ENCODE measurements at regions not wholly inside any gene's neighbourhood (a gene's known extent, or its start where the extent isn't known, plus 50 kb on each side); places are given as distances from the start of the nearest gene placed in this dataset.

GRCh38 chr5:39570403-39571027 is 145.7 kb upstream of the DAB2 start:
- no peak overlapping the region for H3K4me3 Mint-ChIP-seq
- H3K36me3 Mint-ChIP-seq: no peaks in the 10 kb centered on the region
- no peak overlapping the region for H3K27ac Mint-ChIP-seq
- no peak for DNase-seq (ENCODE audit: low spot score in 2 of 2)
- no peaks in the 10 kb centered on the region for H3K9me3 Mint-ChIP-seq
- peaks cover 1% of the 10 kb centered on the region for H3K27me3 Mint-ChIP-seq
- no peaks in the 10 kb centered on the region for H3K4me1 Mint-ChIP-seq
- peak; percentile 35 for ATAC-seq (ENCODE audit: low read depth)

GRCh38 chr5:39569857-39570256 is 145.1 kb upstream of the DAB2 start:
- DNase-seq (ENCODE audit: low spot score in 2 of 2) (no peak), ATAC-seq (ENCODE audit: low read depth) (no peak)
- no peak overlapping the region for H3K4me3 Mint-ChIP-seq
- H3K9me3 Mint-ChIP-seq: no peaks in the 10 kb centered on the region
- H3K27ac Mint-ChIP-seq: no peak overlapping the region
- H3K27me3 Mint-ChIP-seq: peaks cover 3% of the 10 kb centered on the region
- no peaks in the 10 kb centered on the region for H3K4me1 Mint-ChIP-seq
- H3K36me3 Mint-ChIP-seq: no peaks in the 10 kb centered on the region

GRCh38 chr5:39566891-39567290 is 142.1 kb upstream of the DAB2 start:
- no peaks in the 10 kb centered on the region for H3K36me3 Mint-ChIP-seq
- ATAC-seq (ENCODE audit: low read depth): no peak
- H3K4me3 Mint-ChIP-seq: no peak overlapping the region

GRCh38 chr5:39566029-39566428 is 141.2 kb upstream of the DAB2 start:
- H3K27ac Mint-ChIP-seq: no peak overlapping the region
- H3K4me1 Mint-ChIP-seq: no peaks in the 10 kb centered on the region
- ATAC-seq (ENCODE audit: low read depth) (no peak), DNase-seq (ENCODE audit: low spot score in 2 of 2) (no peak)
- no peak overlapping the region for H3K4me3 Mint-ChIP-seq
- no peaks in the 10 kb centered on the region for H3K9me3 Mint-ChIP-seq
- H3K36me3 Mint-ChIP-seq: no peaks in the 10 kb centered on the region
- H3K27me3 Mint-ChIP-seq: peaks cover 3% of the 10 kb centered on the region

More at GRCh38 chr5:39566891-39567290, 142.1 kb upstream of the DAB2 start:
- Mint-ChIP-seq H3K4me1 (no peaks in the 10 kb centered on the region), H3K9me3 (no peaks in the 10 kb centered on the region), H3K27ac (no peak overlapping the region), H3K27me3 (peaks cover 3% of the 10 kb centered on the region)
- no peak for DNase-seq (ENCODE audit: low spot score in 2 of 2)

- no peaks in the 10 kb centered on the region for H3K9me3 Mint-ChIP-seq
- no peak overlapping the region for H3K27ac Mint-ChIP-seq
- no peak for DNase-seq (ENCODE audit: low spot score in 2 of 2)
- no peak overlapping the region for H3K4me3 Mint-ChIP-seq
- peaks cover 3% of the 10 kb centered on the region for H3K27me3 Mint-ChIP-seq
- no peak for ATAC-seq (ENCODE audit: low read depth)
- H3K36me3 Mint-ChIP-seq: no peaks in the 10 kb centered on the region
- H3K4me1 Mint-ChIP-seq: no peaks in the 10 kb centered on the region
Measured at GRCh38 chr5:39561421-39561820, 136.6 kb upstream of the DAB2 start.

GRCh38 chr5:39560726-39561125 is 135.9 kb upstream of the DAB2 start:
- no peaks in the 10 kb centered on the region for H3K9me3 Mint-ChIP-seq
- H3K4me1 Mint-ChIP-seq: no peaks in the 10 kb centered on the region
- DNase-seq (ENCODE audit: low spot score in 2 of 2) (no peak), ATAC-seq (ENCODE audit: low read depth) (no peak)
- peaks cover 3% of the 10 kb centered on the region for H3K27me3 Mint-ChIP-seq
- H3K36me3 Mint-ChIP-seq: no peaks in the 10 kb centered on the region
- H3K27ac Mint-ChIP-seq: no peak overlapping the region
- H3K4me3 Mint-ChIP-seq: no peak overlapping the region

- no peak overlapping the region for H3K27ac Mint-ChIP-seq
- no peaks in the 10 kb centered on the region for H3K4me1 Mint-ChIP-seq
- no peaks in the 10 kb centered on the region for H3K36me3 Mint-ChIP-seq
- no peaks in the 10 kb centered on the region for H3K27me3 Mint-ChIP-seq
- H3K4me3 Mint-ChIP-seq: no peak overlapping the region
- ATAC-seq (ENCODE audit: low read depth) (no peak), DNase-seq (ENCODE audit: low spot score in 2 of 2) (no peak)
- no peaks in the 10 kb centered on the region for H3K9me3 Mint-ChIP-seq
Measured at GRCh38 chr5:39559923-39560322, 135.1 kb upstream of the DAB2 start.

GRCh38 chr5:39558541-39558940 is 133.8 kb upstream of the DAB2 start:
- Mint-ChIP-seq H3K4me1 (no peaks in the 10 kb centered on the region), H3K27ac (no peak overlapping the region), H3K27me3 (no peaks in the 10 kb centered on the region), H3K9me3 (no peaks in the 10 kb centered on the region), H3K4me3 (no peak overlapping the region), H3K36me3 (no peaks in the 10 kb centered on the region)
- DNase-seq (ENCODE audit: low spot score in 2 of 2): no peak
- no peak for ATAC-seq (ENCODE audit: low read depth)

GRCh38 chr5:39555788-39556187 is 131.0 kb upstream of the DAB2 start:
- no peaks in the 10 kb centered on the region for H3K27me3 Mint-ChIP-seq
- no peaks in the 10 kb centered on the region for H3K36me3 Mint-ChIP-seq
- no peak for DNase-seq (ENCODE audit: low spot score in 2 of 2)
- no peak overlapping the region for H3K4me3 Mint-ChIP-seq
- ATAC-seq (ENCODE audit: low read depth): no peak
- no peaks in the 10 kb centered on the region for H3K9me3 Mint-ChIP-seq
- no peak overlapping the region for H3K27ac Mint-ChIP-seq
- H3K4me1 Mint-ChIP-seq: no peaks in the 10 kb centered on the region

GRCh38 chr5:39547553-39548154 is 122.9 kb upstream of the DAB2 start:
- no peaks in the 10 kb centered on the region for H3K4me1 Mint-ChIP-seq
- H3K4me3 Mint-ChIP-seq: no peak overlapping the region
- DNase-seq (ENCODE audit: low spot score in 2 of 2) (peak in 1 of 2 donors; percentile 25), ATAC-seq (ENCODE audit: low read depth) (no peak)
- peaks cover 1% of the 10 kb centered on the region for H3K36me3 Mint-ChIP-seq
- H3K27me3 Mint-ChIP-seq: peaks cover 2% of the 10 kb centered on the region
- peaks cover 2% of the 10 kb centered on the region for H3K9me3 Mint-ChIP-seq
- H3K27ac Mint-ChIP-seq: no peak overlapping the region

GRCh38 chr5:39544941-39545340 is 120.2 kb upstream of the DAB2 start:
- H3K27me3 Mint-ChIP-seq: no peaks in the 10 kb centered on the region
- DNase-seq (ENCODE audit: low spot score in 2 of 2): no peak
- no peak overlapping the region for H3K27ac Mint-ChIP-seq
- no peak overlapping the region for H3K4me3 Mint-ChIP-seq
- H3K4me1 Mint-ChIP-seq: no peaks in the 10 kb centered on the region
- no peak for ATAC-seq (ENCODE audit: low read depth)
- H3K9me3 Mint-ChIP-seq: no peaks in the 10 kb centered on the region
- no peaks in the 10 kb centered on the region for H3K36me3 Mint-ChIP-seq

GRCh38 chr5:39543335-39543734 is 118.6 kb upstream of the DAB2 start:
- DNase-seq (ENCODE audit: low spot score in 2 of 2): no peak
- H3K27me3 Mint-ChIP-seq: no peaks in the 10 kb centered on the region
- ATAC-seq (ENCODE audit: low read depth): no peak
- no peak overlapping the region for H3K27ac Mint-ChIP-seq
- no peaks in the 10 kb centered on the region for H3K9me3 Mint-ChIP-seq
- H3K4me1 Mint-ChIP-seq: no peaks in the 10 kb centered on the region
- H3K4me3 Mint-ChIP-seq: no peak overlapping the region
- no peaks in the 10 kb centered on the region for H3K36me3 Mint-ChIP-seq

- no peaks in the 10 kb centered on the region for H3K36me3 Mint-ChIP-seq
- H3K27ac Mint-ChIP-seq: no peak overlapping the region
- no peaks in the 10 kb centered on the region for H3K9me3 Mint-ChIP-seq
- no peaks in the 10 kb centered on the region for H3K4me1 Mint-ChIP-seq
- no peak overlapping the region for H3K4me3 Mint-ChIP-seq
- ATAC-seq (ENCODE audit: low read depth) (no peak), DNase-seq (ENCODE audit: low spot score in 2 of 2) (no peak)
- H3K27me3 Mint-ChIP-seq: no peaks in the 10 kb centered on the region
Measured at GRCh38 chr5:39542511-39543285, 117.9 kb upstream of the DAB2 start.

GRCh38 chr5:39541920-39542319 is 117.1 kb upstream of the DAB2 start:
- Mint-ChIP-seq H3K36me3 (no peaks in the 10 kb centered on the region), H3K27ac (no peak overlapping the region), H3K9me3 (no peaks in the 10 kb centered on the region), H3K4me1 (no peaks in the 10 kb centered on the region), H3K4me3 (no peak overlapping the region), H3K27me3 (no peaks in the 10 kb centered on the region)
- no peak for ATAC-seq (ENCODE audit: low read depth)
- no peak for DNase-seq (ENCODE audit: low spot score in 2 of 2)

Data from memory B cell (primary cell).